GM12892 (cell line): ENCODE measurements at regions not wholly inside any gene's neighbourhood (a gene's known extent, or its start where the extent isn't known, plus 50 kb on each side); places are given as distances from the start of the nearest gene placed in this dataset.
"Not testable (repeated sequence)": the region's sequence is repeated elsewhere in the genome, so short reads cannot be mapped to it uniquely, and the experiment has no call there.

ENCODE experiments used
- POLR2A ChIP-seq: IDR thresholded peaks from 2 replicates; pipeline ENCODE4 v1.6.1; 2011; ENCODE audit warnings: low read depth, low read length, control low read depth
- POLR2AphosphoS5 ChIP-seq: IDR thresholded peaks from 2 replicates; pipeline ENCODE4 v1.6.1; 2011; ENCODE audit warnings: low read depth, low read length, control low read depth
- TAF1 ChIP-seq: IDR thresholded peaks from 2 replicates; pipeline ENCODE4 v1.6.1; 2011; ENCODE audit warnings: low read depth, mild to moderate bottlenecking, control low read depth, low read length, borderline replicate concordance

DNA sequence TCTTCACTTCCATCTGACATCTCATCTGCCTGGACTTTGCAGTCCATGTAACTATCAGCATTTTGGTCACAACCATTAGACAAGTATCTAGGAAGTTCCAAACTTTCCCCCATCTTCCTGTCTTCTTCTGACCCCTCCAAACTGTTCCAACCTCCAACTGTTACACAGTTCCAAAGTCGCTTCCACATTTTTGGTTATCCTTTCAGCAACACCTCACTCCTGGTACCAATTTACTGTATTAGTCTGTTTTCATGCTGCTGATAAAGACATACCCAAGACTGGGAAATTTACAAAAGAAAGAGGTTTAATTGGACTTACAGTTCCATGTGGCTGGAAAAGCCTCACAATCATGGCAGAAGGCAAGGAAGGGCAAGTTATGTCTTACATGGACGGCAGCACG lies 143.4 kb upstream of the OR4E1 start:
- TF ChIP-seq POLR2A, POLR2AphosphoS5, TAF1: not testable (repeated sequence)
